Liver (tissue), 3 donors: ENCODE measurements at regions not wholly inside any gene's neighbourhood (a gene's known extent, or its start where the extent isn't known, plus 50 kb on each side); places are given as distances from the start of the nearest gene placed in this dataset.

Experiments
- ATF3 ChIP-seq: IDR thresholded peaks from 2 replicates; pipeline ENCODE4 v1.6.1; 2016; ENCODE audit warnings: antibody characterized with exemption
- CTCF ChIP-seq: fragments of 150-350 bp; IDR thresholded peaks from 2 replicates; pipeline ENCODE4 v1.5.1; 2017; ENCODE audit warnings: improper control_type of control experiment, low read depth, low read length; ENCODE audit not compliant: missing input control
- EGR1 ChIP-seq, 2 donors: IDR thresholded peaks; 2 replicates each; pipeline ENCODE4 v1.6.1; 2016 to 2018; ENCODE audit warnings: antibody characterized with exemption in 2 of 2, low read depth in 2 of 2
- FOXA1 ChIP-seq: IDR thresholded peaks from 2 replicates; pipeline ENCODE4 v1.6.1; 2016; ENCODE audit warnings: antibody characterized with exemption
- JUND ChIP-seq, 2 donors: IDR thresholded peaks; 2 replicates each; pipeline ENCODE4 v1.6.1; 2016; ENCODE audit warnings: antibody characterized with exemption in 2 of 2
- MAX ChIP-seq: IDR thresholded peaks from 2 replicates; pipeline ENCODE4 v1.6.1; 2016; ENCODE audit warnings: antibody characterized with exemption
- REST ChIP-seq: IDR thresholded peaks from 2 replicates; pipeline ENCODE4 v1.6.1; 2016; ENCODE audit warnings: antibody characterized with exemption, mild to moderate bottlenecking
- donor health status: healthy.
- donor health status: healthy.

GRCh38 chr11:104442321-104442720 lies 278.4 kb upstream of the PDGFD start:
- no peak for TF ChIP-seq CTCF
- no peak for TF ChIP-seq REST
- no peak for TF ChIP-seq ATF3
- TF ChIP-seq EGR1 (IDR thresholded peaks at IDR 0.05; ENCODE audit: low read depth in 2 of 2): no peak
- no peak for TF ChIP-seq FOXA1
- TF ChIP-seq JUND (IDR thresholded peaks at IDR 0.05): no peak
- no peak for TF ChIP-seq MAX
